GM20431 (cell line): ENCODE measurements at regions not wholly inside any gene's neighbourhood (a gene's known extent, or its start where the extent isn't known, plus 50 kb on each side); places are given as distances from the start of the nearest gene placed in this dataset.
"Not testable (repeated sequence)": the region's sequence is repeated elsewhere in the genome, so short reads cannot be mapped to it uniquely, and the experiment has no call there.

Source experiments
- in situ Hi-C: fragments of 300-500 bp; cut with MseI, MboI; formaldehyde crosslinking; loops from one replicate; pipeline ENCODE4 v1.15.0; 2020; ENCODE audit warnings: low sequenced_read_pairs; ENCODE audit not compliant: unreplicated experiment

- in situ Hi-C loops, result no loop called here
Measured at GRCh38 chr11:21988477-21988876, 204.4 kb upstream of the ANO5 start.

GRCh38 chr11:22001803-22002202 is 191.1 kb upstream of the ANO5 start:
- in situ Hi-C loops, result not testable (repeated sequence)

- in situ Hi-C loops, result no loop called here
Measured at GRCh38 chr11:22006901-22007300, 186.0 kb upstream of the ANO5 start.

GRCh38 chr11:22031791-22032190 is 161.1 kb upstream of the ANO5 start:
- in situ Hi-C loops, result no loop called here

GRCh38 chr11:22037505-22037904 is 155.4 kb upstream of the ANO5 start:
- in situ Hi-C loops, result no loop called here

GRCh38 chr11:22041039-22041438 is 151.8 kb upstream of the ANO5 start:
- in situ Hi-C loops, result no loop called here

GRCh38 chr11:22042081-22042480 is 150.8 kb upstream of the ANO5 start:
- in situ Hi-C loops, result no loop called here

- in situ Hi-C loops, result no loop called here
Measured at GRCh38 chr11:22044126-22044525, 148.8 kb upstream of the ANO5 start.

- in situ Hi-C loops, result no loop called here
Measured at GRCh38 chr11:22049276-22049675, 143.6 kb upstream of the ANO5 start.

GRCh38 chr11:22065472-22065871 is 127.4 kb upstream of the ANO5 start:
- in situ Hi-C loops, result no loop called here

GRCh38 chr11:22069844-22070243 is 123.0 kb upstream of the ANO5 start:
- in situ Hi-C loops, result no loop called here

- in situ Hi-C loops, result no loop called here
Measured at GRCh38 chr11:22076271-22076930, 116.5 kb upstream of the ANO5 start.

- in situ Hi-C loops, result no loop called here
Measured at GRCh38 chr11:22078063-22078462, 114.8 kb upstream of the ANO5 start.

- in situ Hi-C loops, result no loop called here
Measured at GRCh38 chr11:22079133-22079872, 113.6 kb upstream of the ANO5 start.

- in situ Hi-C loops, result no loop called here
Measured at GRCh38 chr11:22082178-22082577, 110.7 kb upstream of the ANO5 start.

- in situ Hi-C loops, result no loop called here
Measured at GRCh38 chr11:22082788-22083187, 110.1 kb upstream of the ANO5 start.

- in situ Hi-C loops, result no loop called here
Measured at GRCh38 chr11:22084056-22084455, 108.8 kb upstream of the ANO5 start.

- in situ Hi-C loops, result no loop called here
Measured at GRCh38 chr11:22084564-22084963, 108.3 kb upstream of the ANO5 start.

- in situ Hi-C loops, result no loop called here
Measured at GRCh38 chr11:22089609-22090008, 103.3 kb upstream of the ANO5 start.

- in situ Hi-C loops, result no loop called here
Measured at GRCh38 chr11:22106566-22106965, 86.3 kb upstream of the ANO5 start.

GRCh38 chr11:22115470-22116029 is 77.3 kb upstream of the ANO5 start:
- in situ Hi-C loops, result no loop called here
